ENCODE measurements at regions not wholly inside any gene's neighbourhood (a gene's known extent, or its start where the extent isn't known, plus 50 kb on each side); places are given as distances from the start of the nearest gene placed in this dataset.

DNA sequence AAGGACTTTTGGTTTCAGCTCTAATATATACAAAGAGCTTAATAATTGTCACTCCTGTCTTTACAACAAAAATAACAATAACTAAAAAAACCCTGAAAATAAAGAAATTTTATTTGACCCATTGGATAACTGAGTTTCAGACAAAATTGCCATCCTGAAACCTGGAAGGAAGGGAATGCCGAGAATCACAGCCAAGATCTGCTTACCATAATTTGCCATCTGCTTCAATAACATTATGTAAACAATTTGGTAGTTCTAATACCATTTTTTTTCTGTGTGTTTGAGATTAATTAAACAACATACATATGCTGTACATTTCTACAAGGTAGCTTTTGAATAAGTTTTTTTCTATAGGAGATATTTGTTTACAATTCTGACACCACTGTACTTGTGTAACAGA is 596.3 kb upstream of the MGAT4C start:
- no peak for DNase-seq

DNA sequence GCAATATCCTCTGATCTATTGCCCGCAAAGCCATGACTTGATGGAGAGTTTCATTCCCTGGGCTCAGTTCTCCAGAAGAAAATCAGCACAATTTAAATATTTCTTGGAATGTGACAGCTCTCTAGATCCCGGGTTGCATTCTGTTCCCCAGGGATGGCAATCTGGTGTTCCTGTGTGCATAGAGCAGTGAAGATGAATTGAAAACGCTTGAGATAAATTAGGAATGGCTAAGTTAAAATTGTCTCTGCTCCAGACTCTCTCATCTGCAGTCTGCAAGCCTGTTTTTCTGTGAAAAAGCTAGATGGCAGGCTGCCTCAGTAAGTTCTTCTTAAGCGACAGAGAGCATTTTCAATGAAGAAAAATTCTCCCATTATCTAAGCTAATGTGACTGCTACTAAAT is 582.5 kb upstream of the MGAT4C start:
- DNase-seq, result no peak

DNA sequence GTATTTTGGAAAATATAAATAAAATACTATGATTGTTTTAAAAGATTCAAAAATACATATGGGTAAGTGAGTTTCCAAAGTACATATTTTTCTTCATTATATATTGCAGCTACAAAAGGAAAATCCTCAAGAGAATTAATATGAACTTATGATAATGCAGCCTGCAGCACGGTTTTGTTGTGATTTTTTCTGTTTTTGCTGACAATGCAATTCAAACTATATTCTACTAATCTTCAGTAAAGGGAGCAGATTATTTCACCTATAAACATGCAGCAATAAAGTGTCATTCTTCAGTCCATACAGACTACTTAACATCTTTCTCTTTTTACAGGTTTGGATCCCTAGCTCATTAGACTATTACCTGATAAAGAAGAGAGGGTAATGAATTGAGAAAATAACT is 582.1 kb upstream of the MGAT4C start:
- DNase-seq, result no peak

DNA sequence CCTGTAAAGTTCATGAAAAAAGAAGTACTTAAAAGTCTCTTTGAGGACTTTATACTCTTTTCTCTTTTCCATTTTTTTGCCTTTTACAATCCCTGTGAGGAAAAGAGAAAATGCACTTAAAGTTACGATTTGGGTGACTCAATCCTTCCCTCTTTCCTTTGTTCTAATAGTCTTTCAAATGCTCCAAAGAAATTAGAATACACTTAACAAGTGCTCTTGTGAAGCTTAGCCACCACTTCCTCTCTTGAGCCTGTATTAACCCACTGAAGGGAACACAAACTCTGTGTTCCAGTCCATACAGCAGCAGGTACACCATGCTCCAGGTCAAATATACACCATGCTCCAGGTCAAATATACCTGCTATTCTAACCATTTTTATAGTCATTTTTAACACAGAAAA is 581.1 kb upstream of the MGAT4C start:
- no peak for DNase-seq

DNA sequence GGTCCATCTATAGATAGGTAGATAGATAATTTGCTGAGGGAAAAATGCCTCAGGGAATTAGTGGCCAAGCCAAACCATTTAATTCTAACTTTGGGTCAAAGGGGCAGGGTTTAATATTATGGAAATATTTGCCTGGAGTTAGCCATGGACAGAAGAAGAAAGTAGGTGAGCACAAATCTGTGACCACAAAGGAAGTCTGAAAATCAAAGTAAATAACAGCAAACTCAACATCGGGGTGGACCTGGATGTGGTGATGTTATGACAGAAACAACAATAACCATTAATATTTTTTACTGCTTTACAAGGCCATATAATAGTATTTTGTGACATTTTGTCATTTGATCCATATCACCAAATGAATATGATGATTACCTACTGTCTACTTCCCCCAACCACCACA is 578.0 kb upstream of the MGAT4C start:
- DNase-seq, result no peak

DNA sequence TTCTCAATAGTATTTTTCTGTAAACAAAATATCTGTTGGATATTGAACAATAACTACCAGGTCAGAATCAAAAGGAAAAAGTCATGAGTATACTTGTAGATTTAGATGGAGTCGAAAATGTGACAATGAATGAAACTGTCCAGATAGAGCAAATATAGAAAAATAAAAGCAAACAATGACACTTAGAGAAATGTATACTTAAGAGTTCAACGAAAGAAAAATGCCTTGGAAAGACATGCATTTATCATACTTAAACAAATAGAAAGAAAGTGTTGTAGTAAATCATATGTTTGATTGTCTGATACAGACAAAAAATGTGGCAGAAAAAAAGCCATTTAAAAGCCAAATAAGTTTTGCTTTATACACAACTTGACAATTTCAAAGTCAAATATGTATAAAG is 571.2 kb upstream of the MGAT4C start:
- no peak for DNase-seq

DNA sequence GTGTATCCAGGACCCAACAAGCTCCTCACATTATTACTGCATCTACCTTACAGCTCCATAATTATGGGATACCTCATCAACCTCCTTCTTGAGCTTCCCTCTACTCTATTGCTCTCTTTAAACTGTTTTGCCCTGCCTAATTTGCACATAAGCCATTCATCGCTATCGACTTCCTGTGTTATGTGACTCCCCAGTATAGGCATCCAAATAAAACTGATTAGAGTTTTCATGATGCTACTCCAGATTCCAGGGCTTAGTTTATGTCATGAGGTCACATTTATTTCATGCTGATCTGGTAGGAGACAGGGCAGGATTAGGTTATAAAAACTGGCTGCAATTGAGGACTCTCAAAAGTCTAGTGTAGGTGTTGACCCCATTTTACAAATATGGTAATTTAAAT is 569.9 kb upstream of the MGAT4C start:
- no peak for DNase-seq

DNA sequence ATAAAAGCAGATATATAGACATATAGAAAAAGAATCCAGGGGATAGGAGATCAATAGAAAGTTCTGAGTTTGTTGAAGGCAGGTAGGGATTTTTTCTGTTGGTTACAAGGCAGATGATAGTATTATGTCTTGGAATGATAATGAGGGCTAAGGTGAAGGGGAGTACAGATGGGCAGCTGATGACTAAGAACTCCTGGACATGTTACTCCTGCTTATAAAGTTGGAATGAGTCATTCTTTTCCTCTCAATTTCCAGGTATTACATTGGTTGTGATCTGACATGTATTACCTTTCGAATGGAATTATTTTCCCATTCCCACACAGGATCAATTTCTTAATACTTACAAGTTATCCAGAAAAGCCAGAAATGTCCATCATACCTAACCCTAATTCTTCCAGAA is 545.2 kb upstream of the MGAT4C start:
- no peak for DNase-seq

DNA sequence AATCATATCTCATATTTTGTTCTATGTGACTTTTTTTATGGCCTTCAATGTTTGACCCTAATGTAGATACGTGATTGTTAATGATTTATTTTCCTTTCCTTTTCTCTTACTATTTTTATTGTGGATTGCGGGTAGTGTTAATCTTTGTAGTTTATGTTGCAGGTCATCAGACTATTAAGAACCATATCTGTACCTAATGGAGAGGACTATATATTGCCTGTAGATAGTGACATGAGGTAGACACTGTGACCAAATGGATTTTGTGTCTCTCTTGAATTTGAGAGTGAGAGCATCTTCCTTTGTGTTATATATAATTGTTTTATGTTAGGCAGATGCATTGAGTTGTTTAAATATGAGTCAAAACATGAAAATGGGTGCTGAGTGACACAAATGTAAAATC is 543.4 kb upstream of the MGAT4C start:
- no peak for DNase-seq

DNA sequence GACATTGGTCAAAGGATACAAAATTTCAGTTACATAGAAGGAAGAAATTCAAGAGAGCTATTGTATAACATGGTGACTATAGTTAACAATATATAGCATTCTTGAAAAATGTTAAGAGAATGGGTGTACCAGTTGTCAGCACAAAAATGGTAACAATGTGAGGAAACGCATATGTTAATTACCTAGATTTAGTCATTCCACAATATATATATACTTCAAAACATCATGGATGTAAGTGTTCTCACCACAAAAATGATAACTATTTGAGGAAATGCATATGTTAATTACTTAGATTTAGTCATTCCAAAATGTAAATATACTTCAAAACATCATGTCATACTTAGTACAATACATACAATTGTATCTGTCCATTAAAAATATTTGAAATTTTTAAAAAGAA is 540.4 kb upstream of the MGAT4C start:
- no peak for DNase-seq

DNA sequence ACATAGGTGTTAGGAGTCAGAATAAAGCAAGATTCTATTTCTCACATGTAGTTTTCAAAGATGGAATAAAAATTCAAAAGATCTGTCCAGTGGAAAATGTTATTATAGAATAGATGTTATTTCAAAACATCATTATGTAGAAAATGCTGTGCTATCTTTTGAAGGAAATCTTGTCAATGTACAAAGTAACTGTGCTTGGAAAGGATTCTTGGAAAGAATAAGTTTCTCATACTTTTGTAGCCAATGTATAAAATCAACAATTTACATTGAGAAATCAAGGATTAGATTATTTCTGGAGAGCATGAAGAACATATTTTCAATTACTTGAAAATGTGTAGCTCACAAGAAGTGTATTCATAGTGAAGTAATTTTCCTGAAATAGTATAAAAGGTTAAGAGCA is 532.5 kb upstream of the MGAT4C start:
- no peak for DNase-seq

DNA sequence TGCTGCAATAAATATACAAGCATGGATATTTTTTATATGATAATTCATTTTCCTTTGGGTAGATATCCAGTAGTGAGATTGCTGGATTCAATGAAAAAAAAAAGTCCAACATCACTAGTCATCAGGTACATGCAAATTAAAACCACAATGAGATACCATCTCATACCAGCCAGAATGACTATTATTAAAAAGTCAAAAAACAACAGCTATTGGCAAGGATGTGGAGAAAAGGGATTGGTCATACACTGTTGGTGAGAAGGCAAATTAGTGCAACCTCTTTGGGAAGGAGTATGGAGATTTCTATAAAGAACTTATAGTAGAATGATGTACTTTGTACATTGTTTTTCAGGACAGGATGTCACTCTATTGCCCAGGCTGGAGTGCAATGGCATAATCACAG is 531.2 kb upstream of the MGAT4C start:
- no peak for DNase-seq

DNA sequence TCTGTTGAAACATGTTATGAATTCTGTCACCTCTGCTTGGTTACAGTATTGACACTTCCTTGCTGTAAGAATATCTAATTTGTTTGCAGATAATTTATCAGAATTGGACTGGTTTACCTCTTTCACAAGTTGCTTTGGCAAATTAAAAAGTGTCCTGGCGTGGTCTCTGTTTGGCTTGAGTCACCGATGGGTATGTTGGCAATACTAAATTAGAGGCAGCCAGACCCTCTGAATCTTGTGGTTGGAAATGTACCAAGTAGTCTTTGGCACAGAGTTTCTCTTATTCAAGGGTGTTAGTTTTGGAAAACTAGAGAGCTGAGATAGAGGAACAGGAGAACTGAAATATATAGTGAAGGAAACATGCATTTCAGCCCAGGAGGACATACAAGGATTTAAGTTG is 521.1 kb upstream of the MGAT4C start:
- no peak for DNase-seq

DNA sequence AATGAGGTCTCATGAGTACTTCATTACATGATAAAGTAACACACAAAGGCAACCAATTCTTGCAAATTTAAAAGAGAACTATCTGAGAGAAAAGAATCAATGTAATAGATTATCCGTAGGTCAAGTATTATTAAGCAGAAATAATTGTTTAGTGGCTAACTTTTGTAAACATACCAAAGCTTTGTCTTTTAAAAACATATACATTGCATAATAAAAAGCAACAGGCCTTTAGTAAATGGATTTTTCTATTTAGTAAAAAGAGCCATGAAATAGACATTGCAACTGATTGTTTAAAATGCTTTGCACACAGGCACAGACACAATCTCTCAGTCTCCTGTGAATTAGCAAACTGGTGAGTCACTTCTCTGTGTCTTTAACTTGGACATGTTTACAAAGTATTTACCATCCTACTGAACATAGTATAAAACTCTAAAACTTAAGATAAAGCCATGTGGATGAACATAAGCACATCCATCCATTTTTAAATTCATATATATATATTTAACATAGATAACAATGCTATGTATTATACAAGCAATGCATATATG is 518.7 kb upstream of the MGAT4C start:
- DNase-seq, result no peak

DNA sequence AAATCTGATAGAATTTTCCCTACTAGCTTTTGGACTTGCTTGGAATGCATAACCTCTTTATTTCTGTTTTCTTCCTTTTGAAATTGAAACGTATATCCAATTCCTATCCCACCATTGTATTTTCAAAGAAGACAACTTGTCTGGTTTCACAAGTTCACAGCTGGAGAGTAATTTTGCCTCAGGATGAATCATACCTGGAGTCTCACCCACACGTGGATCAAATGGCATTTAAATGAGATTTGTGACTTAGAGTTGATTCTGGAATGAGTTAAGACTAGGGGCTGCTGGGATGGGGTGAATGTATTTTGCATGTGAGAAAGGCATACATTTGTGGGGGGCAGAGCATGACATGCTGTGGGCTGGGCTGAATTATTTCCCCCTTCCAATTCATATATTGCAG is 516.5 kb upstream of the MGAT4C start:
- no peak for DNase-seq

DNA sequence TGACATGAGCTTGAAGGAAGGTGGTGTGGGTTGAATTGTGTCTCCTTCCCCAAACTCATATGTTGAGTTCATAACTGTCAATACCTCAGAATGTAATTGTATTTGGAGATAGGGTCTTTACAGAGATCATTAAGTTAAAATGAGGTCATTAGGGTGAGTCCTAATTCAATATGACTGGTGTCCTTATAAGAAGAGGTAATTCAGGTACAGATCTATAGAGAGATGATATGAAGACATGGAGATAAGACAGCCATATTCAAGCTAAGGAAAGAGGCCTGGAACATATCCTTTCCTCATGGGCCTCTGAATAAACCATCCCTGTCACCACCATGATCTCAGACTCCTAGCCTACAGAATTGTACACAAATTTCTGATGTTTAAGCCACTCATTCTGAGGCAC is 514.7 kb upstream of the MGAT4C start:
- DNase-seq, result no peak

DNA sequence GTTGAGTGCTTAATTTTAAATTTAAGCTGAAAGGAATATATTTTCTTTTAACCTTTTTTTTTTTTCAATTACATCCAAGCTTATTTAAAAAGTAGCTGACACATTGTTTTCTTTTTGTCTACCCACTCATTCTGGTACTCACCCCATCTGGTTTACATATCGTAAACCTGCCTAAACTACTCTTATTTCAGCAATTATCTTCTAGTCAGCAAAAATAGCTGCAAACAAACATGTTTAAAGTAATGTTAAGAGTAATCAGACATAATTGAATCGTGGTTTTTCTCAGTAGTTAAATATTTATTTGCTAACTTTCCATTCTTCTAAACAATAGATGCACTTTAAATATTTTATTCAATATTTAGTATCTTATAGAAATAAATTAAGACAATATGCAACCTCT is 492.7 kb upstream of the MGAT4C start:
- DNase-seq, result no peak

DNA sequence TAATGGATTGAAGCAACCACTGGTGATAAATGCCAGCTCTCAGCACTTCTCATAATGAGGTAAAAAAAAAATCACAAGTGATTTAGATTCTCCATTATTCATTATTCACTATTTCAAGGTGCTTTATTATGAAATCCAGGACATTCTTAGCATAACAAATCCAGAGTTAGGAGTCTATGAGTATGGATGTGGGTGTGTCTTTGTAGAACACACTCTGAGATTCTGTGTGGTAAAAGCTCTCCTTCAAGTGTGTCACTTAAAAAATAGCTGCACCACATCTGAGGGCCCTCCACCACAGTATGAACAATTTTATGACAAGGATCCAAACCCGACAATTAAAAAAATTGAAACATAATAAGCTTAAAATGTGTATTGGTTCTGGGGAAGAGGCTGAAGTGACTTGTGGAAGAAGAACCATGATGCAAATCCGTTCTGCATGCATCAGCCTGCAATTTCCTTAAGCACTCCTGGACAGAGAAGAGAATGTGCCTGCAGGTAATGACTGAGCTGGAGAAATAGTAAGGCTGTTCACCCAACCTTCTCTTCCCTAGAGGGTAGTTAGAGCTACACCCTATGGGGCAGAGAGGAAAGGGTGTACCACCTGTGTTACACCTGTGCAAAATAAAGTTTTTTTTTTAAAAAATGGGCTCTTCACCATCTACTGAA is 488.5 kb upstream of the MGAT4C start:
- no peak for DNase-seq

DNA sequence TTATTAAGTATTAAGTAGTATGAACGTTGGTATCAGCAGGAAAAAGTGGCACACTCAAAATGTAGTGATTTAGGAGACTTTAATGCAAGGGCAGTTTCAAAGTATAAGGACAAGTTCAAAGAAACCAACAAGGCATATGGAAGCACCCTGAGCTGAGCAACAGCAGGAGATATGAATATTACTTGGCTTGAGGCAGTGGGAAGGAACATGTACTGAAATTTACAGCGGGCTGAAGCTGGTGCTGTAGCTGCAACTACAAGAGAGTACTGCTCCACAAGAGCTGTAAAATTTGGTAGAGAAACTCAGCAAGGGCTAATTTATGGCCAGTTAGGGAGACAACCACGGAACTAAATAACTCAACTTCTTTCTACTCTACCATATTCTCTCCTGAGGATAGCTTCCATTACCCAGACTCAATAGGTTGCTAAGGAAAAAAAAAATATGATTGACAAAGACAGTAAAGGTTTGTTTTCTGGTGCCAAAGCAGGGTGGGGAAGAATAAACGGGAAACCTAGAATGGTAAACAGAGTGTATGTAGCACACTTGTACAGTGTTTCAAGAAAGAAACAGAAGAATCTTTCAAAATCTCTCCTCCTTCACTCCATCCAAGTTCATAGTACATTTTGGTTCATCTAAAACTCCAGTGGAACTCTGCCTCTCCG is 487.8 kb upstream of the MGAT4C start:
- no peak for DNase-seq

DNA sequence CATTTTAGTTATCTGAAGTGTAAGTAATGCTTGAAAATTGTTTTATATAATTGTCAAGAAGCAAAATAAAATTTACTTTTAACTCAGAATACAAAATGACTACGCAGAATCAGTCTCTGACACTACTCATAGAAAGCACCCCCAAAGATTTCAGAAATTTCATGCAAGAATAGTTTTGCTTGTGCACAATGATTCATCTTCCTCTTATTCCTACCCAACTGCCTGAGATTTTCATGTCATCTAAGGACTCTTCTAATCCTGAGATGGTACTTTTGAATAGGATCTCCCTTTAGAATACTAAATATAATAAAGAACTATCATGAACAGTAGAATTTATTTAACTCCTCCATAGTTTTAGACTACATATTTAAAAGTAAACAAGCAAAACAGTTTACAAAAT is 485.3 kb upstream of the MGAT4C start:
- DNase-seq, result no peak

DNA sequence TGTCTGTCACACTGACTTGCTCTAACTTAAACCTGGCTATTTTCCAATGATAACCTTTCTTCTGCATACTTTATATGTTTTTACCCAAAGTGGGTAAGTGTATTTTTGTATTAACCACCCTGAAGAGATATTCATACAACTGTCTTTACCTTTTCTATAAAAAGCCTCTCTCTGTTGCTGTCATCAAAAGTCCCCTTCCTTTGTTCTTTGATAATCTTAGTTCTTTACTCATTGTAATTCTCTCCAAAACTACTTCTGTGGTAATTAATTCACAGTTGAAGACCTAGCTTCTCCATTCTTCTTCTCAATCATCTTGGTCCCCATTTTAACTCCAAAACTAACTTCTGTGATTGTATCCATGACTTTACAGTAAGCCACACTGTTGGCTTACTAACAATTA is 479.7 kb upstream of the MGAT4C start:
- DNase-seq, result no peak

DNA sequence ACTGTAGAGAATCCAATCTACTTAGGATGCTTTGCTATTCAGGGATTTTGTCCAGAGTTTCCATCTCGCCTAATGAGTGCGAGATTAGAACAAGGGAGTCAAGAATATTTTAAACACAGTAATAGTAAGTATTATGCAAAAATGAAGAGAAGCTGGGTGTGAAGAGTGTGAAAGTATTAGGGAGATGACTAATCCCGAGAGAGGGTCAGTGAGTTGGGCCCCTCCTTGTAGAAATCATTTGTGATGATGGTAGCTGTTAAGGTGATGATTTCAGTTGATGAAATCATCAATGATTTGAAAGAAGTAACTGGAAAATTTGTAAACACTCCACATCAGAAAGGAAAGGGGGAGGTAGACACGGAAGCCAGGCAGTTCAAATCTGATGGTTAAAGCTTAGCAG is 478.9 kb upstream of the MGAT4C start:
- DNase-seq, result no peak

DNA sequence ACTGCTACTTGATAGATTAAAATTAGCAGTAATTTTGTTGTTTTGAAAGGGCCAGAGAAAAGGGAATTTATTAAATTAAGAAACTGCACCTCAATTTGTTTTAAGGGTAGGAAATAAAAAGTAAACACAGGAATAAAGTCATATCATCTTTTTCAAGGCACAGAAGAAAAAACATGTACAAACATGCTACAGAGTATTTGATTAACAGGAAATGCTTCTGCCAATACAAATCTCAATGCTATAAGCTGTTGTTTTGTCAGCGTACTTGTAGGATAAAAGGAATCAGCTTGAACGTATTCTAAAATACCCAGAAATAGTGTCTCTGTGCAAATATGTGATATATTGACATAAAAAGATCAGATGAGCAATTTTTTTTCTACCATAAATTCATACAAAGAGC is 474.0 kb upstream of the MGAT4C start:
- DNase-seq, result no peak

DNA sequence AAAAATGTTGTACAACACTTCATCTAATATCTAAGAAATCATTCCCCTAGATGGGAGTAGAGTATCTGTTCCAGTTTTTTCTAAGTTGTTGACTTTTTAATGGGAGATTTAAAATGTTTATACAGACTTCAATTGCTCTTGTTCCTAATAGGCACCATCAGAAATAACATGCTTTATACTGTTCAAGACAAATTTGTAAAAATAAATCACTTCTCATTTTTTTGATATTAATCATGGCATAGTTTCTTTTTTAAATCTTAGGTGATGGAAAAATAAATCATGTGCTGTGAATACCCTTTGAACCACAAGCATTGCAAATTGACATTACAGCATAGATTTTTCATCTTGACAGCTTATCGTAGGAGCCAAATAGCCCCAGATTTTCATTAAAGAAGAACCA is 473.5 kb upstream of the MGAT4C start:
- DNase-seq, result no peak

DNA sequence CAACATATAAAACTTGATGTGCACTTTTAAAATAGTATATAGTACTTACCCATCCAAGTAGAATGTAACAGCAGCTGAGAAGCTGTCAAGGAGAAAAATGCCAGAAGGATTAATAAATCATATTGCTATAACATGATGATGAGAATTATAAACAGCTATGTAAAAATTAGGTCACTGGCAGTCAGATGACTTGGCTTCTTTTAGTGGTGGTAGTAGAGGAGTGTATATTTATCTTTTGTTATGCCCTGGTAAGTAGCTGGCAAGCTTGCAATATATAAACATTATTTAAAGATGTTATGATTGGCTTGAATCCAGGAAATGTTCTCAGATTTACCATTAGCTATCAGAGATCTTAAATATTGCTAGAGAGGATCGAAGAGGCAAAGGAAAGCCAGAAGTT is 471.0 kb upstream of the MGAT4C start:
- no peak for DNase-seq
